HEK293 (cell line): ENCODE measurements at regions not wholly inside any gene's neighbourhood (a gene's known extent, or its start where the extent isn't known, plus 50 kb on each side); places are given as distances from the start of the nearest gene placed in this dataset.
A peak's percentile ranks its signal among the peaks of the same experiment; 100 is the strongest.

Experiments used
- CTCF ChIA-PET: fragments of 350-600 bp; formaldehyde crosslinking; extraction: SDS; loops from one replicate; lab custom pipeline; 2021; ENCODE audit warnings: antibody characterized with exemption; lab: Yijun Ruan, JAX
- POLR2A ChIA-PET: fragments of 300-600 bp; formaldehyde crosslinking; extraction: SDS; loops from one replicate; lab custom pipeline; 2020; ENCODE audit warnings: antibody characterized with exemption, inconsistent platforms; lab: Yijun Ruan, JAX
- H3K27ac ChIP-seq: fragments of 200-500 bp; sonication (Bioruptor generic); 2 replicates; pipeline ENCODE4 v1.5.1; 2014; ENCODE audit warnings: low read depth, low read length, control low read depth, inconsistent platforms; ENCODE audit errors: extremely low read depth
- H3K36me3 ChIP-seq, 2 experiments: fragments of 200-500 bp in 1 of 2; sonication (Bioruptor generic) in 1 of 2; 1 replicate in 1 of 2; 2 replicates in 1 of 2; pipeline ENCODE4 v1.5.1; 2014 to 2017; ENCODE audit warnings: inconsistent platforms in 2 of 2, low read length in 2 of 2; ENCODE audit not compliant: control insufficient read depth in 2 of 2, insufficient read depth in 1 of 2
- H3K4me1 ChIP-seq: fragments of 200-500 bp; sonication (Bioruptor generic); 2 replicates; pipeline ENCODE4 v1.5.1; 2014; ENCODE audit warnings: mild to moderate bottlenecking, low read length, inconsistent platforms; ENCODE audit not compliant: control insufficient read depth, insufficient read depth
- H3K4me3 ChIP-seq: 2 replicates; pipeline ENCODE4 v1.5.1; 2011; ENCODE audit warnings: low read depth, mild to moderate bottlenecking, control low read depth, low read length, moderate library complexity
- H3K9me3 ChIP-seq: fragments of 200-500 bp; sonication (Bioruptor generic); 2 replicates; pipeline ENCODE4 v1.5.1; 2014; ENCODE audit warnings: low read depth, low read length, inconsistent platforms; ENCODE audit not compliant: control insufficient read depth, insufficient read depth
- PRDM1 ChIP-seq: fragments of 450-650 bp; formaldehyde crosslinking; IDR thresholded peaks from 2 replicates; pipeline ENCODE4; 2016; ENCODE audit warnings: missing biosample characterization, missing genetic modification characterization
- RBAK ChIP-seq: fragments of 450-650 bp; formaldehyde crosslinking; IDR thresholded peaks from 2 replicates; pipeline ENCODE4 v1.5.1; 2016; ENCODE audit warnings: missing biosample characterization, missing genetic modification characterization
- SCRT2 ChIP-seq: fragments of 450-650 bp; formaldehyde crosslinking; IDR thresholded peaks from 2 replicates; pipeline ENCODE4 v1.5.1; 2016; ENCODE audit warnings: missing biosample characterization, missing genetic modification characterization
- ZBTB20 ChIP-seq: fragments of 450-650 bp; formaldehyde crosslinking; IDR thresholded peaks from 2 replicates; pipeline ENCODE4 v1.5.1; 2016; ENCODE audit warnings: missing biosample characterization, missing genetic modification characterization
- ZEB2 ChIP-seq: fragments of 450-650 bp; formaldehyde crosslinking; IDR thresholded peaks from 2 replicates; pipeline ENCODE4 v1.5.1; 2016; ENCODE audit warnings: missing biosample characterization, missing genetic modification characterization
- ZFHX2 ChIP-seq: fragments of 450-650 bp; formaldehyde crosslinking; conservative IDR thresholded peaks from 2 replicates; pipeline ENCODE4 v1.5.1; 2016; ENCODE audit warnings: missing biosample characterization, missing genetic modification characterization
- ZNF174 ChIP-seq: fragments of 450-650 bp; formaldehyde crosslinking; IDR thresholded peaks from 2 replicates; pipeline ENCODE4 v1.5.0; 2017; ENCODE audit warnings: missing biosample characterization, mild to moderate bottlenecking, missing genetic modification characterization
- ZNF211 ChIP-seq: fragments of 450-650 bp; formaldehyde crosslinking; IDR thresholded peaks from 2 replicates; pipeline ENCODE4 v1.5.1; 2016; ENCODE audit warnings: low read depth, missing biosample characterization, missing genetic modification characterization
- ZNF354C ChIP-seq: fragments of 450-650 bp; formaldehyde crosslinking; IDR thresholded peaks from 2 replicates; pipeline ENCODE4 v1.5.1; 2016; ENCODE audit warnings: missing biosample characterization, missing genetic modification characterization, low read depth, borderline replicate concordance
- ZNF394 ChIP-seq: fragments of 450-650 bp; formaldehyde crosslinking; IDR thresholded peaks from 2 replicates; pipeline ENCODE4 v1.5.1; 2016; ENCODE audit warnings: missing biosample characterization, missing genetic modification characterization, mild to moderate bottlenecking, moderate library complexity, borderline replicate concordance
- ZNF555 ChIP-seq: fragments of 450-650 bp; formaldehyde crosslinking; conservative IDR thresholded peaks from 2 replicates; pipeline ENCODE4 v1.5.1; 2017; ENCODE audit warnings: missing biosample characterization, mild to moderate bottlenecking, missing genetic modification characterization, inconsistent platforms
- ZNF560 ChIP-seq: fragments of 450-650 bp; formaldehyde crosslinking; IDR thresholded peaks from 2 replicates; pipeline ENCODE4 v1.5.1; 2017; ENCODE audit warnings: missing biosample characterization, missing genetic modification characterization, borderline replicate concordance
- ZNF600 ChIP-seq: fragments of 450-650 bp; formaldehyde crosslinking; IDR thresholded peaks from 2 replicates; pipeline ENCODE4 v1.5.1; 2016; ENCODE audit warnings: missing biosample characterization, missing genetic modification characterization
- ZNF660 ChIP-seq: fragments of 450-650 bp; IDR thresholded peaks from 2 replicates; pipeline ENCODE4 v1.5.1; 2018; ENCODE audit warnings: missing biosample characterization, mild to moderate bottlenecking, missing genetic modification characterization
- ZNF664 ChIP-seq: fragments of 450-650 bp; formaldehyde crosslinking; IDR thresholded peaks from 2 replicates; pipeline ENCODE4 v1.5.1; 2016; ENCODE audit warnings: missing biosample characterization, missing genetic modification characterization
- ZNF701 ChIP-seq: fragments of 450-650 bp; formaldehyde crosslinking; IDR thresholded peaks from 2 replicates; pipeline ENCODE4 v1.5.1; 2016; ENCODE audit warnings: missing biosample characterization, missing genetic modification characterization
- TF ChIP-seq, protein P1 (sequence below): fragments of 450-650 bp; formaldehyde crosslinking; IDR thresholded peaks from 2 replicates; pipeline ENCODE4 v1.5.1; 2016; ENCODE audit warnings: missing biosample characterization, missing genetic modification characterization
- TF ChIP-seq, protein P2 (sequence below): fragments of 450-650 bp; formaldehyde crosslinking; IDR thresholded peaks from 2 replicates; pipeline ENCODE4 v1.5.1; 2016; ENCODE audit warnings: missing biosample characterization, missing genetic modification characterization
- TF ChIP-seq, protein P3 (sequence below): fragments of 450-650 bp; formaldehyde crosslinking; IDR thresholded peaks from 2 replicates; pipeline ENCODE4 v1.5.1; 2016; ENCODE audit warnings: missing biosample characterization, missing genetic modification characterization
- TF ChIP-seq, protein P4 (sequence below): fragments of 450-650 bp; formaldehyde crosslinking; conservative IDR thresholded peaks from 2 replicates; pipeline ENCODE4 v1.5.1; 2016; ENCODE audit warnings: low read depth, missing biosample characterization, missing genetic modification characterization

DNA sequence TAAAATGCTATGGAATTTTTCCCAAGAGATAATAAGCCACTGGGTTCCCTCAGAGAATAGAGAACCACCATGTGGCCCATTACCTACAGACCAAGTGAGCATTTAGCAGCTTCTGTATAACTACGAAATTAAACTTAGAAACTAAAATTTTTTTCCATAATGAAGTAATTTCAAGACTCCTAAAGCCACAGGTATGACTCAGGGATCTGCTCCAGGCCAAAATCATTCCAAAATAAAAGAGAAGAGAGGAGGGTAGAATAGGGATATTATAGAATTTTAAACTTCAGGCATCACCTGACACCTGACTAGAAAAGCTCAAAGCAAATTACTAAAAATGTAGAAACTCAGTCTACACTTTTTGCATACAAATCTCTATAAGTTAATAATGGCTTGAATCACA is 108.9 kb upstream of the DST start:
- H3K9me3 ChIP-seq = no peaks in the 10 kb centered on the region
- POLR2A ChIA-PET = interaction anchor here (0.7 kb wide), 1 partner anchor 92 kb away, joined by 3 read pairs; no protein-coding TSS in a partner anchor
- H3K4me3 ChIP-seq = no peak overlapping the region
- TF ChIP-seq SCRT2 (tag by site-specific recombination) (peak; percentile 44), ZFHX2 (tag by site-specific recombination) (no peak)
- CTCF ChIA-PET = interaction anchor here (0.6 to 2.2 kb wide), 9 partner anchors 9 to 393 kb away, joined by 3 to 6 read pairs (median 3); no protein-coding TSS in a partner anchor
- H3K4me1 ChIP-seq = peaks cover 27% of the 10 kb centered on the region
- no peak overlapping the region for H3K27ac ChIP-seq
- no peaks in the 10 kb centered on the region for H3K36me3 ChIP-seq

DNA sequence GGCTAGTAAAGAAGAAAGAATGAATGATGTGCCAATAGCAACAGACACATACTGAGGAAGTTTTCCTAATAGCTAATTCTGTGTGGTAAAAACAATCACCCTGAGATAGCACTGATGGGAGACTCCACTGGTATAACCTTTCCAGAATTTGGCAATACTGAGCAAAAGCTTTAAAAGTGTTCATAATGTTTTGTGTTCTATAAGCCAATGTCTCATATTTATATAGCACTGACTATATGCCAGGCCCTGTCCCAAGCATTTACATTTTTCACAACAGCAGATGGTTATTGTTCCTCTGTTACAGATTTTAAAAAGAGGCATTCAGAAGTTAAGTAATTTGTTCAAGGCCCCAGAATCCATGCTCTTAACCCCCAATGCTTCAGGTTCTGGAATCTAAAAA is 108.0 kb upstream of the DST start:
- no peak overlapping the region for H3K4me3 ChIP-seq
- H3K4me1 ChIP-seq = peaks cover 29% of the 10 kb centered on the region
- H3K27ac ChIP-seq = no peak overlapping the region
- ChIA-PET POLR2A (no interaction called here), CTCF (interaction anchor here (0.7 to 2.2 kb wide), 6 partner anchors 10 to 109 kb away, joined by 3 to 6 read pairs (median 4); no protein-coding TSS in a partner anchor)
- no peaks in the 10 kb centered on the region for H3K36me3 ChIP-seq
- TF ChIP-seq ZNF211 (tag by site-specific recombination) (no peak), ZEB2 (no peak)
- H3K9me3 ChIP-seq = no peaks in the 10 kb centered on the region

DNA sequence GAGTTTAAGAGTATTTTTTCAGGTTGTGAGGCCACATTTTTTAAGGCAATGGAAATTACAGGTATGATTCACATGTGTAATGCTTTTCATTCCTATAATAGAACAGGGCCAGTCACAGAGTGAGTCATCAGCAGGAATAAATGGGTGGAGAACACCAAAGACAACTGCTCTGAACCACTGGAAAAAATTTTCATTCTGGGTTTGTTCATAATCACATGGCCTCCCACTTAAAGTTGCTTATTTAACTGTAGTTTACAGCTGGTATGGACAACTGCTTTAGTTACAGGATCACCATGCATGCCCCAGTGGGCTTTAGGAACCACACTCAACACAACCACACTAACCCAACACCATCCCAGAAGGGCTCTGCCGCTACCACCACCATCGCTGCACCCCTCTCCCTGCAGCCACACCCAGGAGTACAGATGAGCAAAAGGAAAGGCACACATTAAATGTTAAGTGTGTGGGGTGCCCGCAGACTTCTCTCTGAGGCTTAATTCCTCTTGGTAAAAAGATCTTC is 107.0 kb upstream of the DST start:
- Histone ChIP-seq H3K36me3 (no peaks in the 10 kb centered on the region), H3K27ac (no peak overlapping the region), H3K4me1 (peaks cover 29% of the 10 kb centered on the region), H3K4me3 (no peak overlapping the region), H3K9me3 (no peaks in the 10 kb centered on the region)
- ChIA-PET POLR2A (no interaction called here), CTCF (interaction anchor here (0.9 to 1.0 kb wide), 2 partner anchors 38 to 102 kb away, joined by 4 read pairs; no protein-coding TSS in a partner anchor)
- TF ChIP-seq, protein P1, sequence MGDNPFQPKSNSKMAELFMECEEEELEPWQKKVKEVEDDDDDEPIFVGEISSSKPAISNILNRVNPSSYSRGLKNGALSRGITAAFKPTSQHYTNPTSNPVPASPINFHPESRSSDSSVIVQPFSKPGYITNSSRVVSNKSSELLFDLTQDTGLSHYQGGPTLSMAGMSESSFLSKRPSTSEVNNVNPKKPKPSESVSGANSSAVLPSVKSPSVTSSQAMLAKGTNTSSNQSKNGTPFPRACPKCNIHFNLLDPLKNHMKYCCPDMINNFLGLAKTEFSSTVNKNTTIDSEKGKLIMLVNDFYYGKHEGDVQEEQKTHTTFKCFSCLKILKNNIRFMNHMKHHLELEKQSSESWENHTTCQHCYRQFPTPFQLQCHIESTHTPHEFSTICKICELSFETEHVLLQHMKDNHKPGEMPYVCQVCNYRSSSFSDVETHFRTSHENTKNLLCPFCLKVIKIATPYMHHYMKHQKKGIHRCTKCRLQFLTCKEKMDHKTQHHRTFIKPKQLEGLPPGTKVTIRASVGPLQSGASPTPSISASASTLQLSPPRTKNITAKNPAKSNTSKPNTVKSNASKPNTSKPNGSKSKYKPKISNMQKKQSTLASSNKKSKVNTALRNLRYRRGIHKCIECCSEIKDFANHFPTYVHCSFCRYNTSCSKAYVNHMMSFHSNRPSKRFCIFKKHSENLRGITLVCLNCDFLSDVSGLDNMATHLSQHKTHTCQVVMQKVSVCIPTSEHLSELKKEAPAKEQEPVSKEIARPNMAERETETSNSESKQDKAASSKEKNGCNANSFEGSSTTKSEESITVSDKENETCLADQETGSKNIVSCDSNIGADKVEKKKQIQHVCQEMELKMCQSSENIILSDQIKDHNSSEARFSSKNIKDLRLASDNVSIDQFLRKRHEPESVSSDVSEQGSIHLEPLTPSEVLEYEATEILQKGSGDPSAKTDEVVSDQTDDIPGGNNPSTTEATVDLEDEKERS (tag by site-specific recombination) = no peak
- TF ChIP-seq ZNF560 (tag by site-specific recombination) (no peak), ZNF394 (tag by site-specific recombination) (no peak), RBAK (tag by site-specific recombination) (no peak), ZNF354C (no peak), PRDM1 (tag by site-specific recombination) (0 out of 2 replicates have a peak, but pooled peaks have one; percentile 14), ZNF555 (tag by site-specific recombination) (no peak), ZNF174 (tag by site-specific recombination) (no peak), ZBTB20 (tag by site-specific recombination) (no peak), ZNF664 (tag by site-specific recombination) (0 out of 2 replicates have a peak, but pooled peaks have one; percentile 18), ZNF600 (peak; percentile 83), ZNF701 (tag by site-specific recombination) (no peak), ZNF660 (tag by site-specific recombination) (peak; percentile 54; the same call in 1 of the 2 replicates)
- TF ChIP-seq, protein P2, sequence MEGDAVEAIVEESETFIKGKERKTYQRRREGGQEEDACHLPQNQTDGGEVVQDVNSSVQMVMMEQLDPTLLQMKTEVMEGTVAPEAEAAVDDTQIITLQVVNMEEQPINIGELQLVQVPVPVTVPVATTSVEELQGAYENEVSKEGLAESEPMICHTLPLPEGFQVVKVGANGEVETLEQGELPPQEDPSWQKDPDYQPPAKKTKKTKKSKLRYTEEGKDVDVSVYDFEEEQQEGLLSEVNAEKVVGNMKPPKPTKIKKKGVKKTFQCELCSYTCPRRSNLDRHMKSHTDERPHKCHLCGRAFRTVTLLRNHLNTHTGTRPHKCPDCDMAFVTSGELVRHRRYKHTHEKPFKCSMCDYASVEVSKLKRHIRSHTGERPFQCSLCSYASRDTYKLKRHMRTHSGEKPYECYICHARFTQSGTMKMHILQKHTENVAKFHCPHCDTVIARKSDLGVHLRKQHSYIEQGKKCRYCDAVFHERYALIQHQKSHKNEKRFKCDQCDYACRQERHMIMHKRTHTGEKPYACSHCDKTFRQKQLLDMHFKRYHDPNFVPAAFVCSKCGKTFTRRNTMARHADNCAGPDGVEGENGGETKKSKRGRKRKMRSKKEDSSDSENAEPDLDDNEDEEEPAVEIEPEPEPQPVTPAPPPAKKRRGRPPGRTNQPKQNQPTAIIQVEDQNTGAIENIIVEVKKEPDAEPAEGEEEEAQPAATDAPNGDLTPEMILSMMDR (tag by site-specific recombination) = no peak
- TF ChIP-seq, protein P3, sequence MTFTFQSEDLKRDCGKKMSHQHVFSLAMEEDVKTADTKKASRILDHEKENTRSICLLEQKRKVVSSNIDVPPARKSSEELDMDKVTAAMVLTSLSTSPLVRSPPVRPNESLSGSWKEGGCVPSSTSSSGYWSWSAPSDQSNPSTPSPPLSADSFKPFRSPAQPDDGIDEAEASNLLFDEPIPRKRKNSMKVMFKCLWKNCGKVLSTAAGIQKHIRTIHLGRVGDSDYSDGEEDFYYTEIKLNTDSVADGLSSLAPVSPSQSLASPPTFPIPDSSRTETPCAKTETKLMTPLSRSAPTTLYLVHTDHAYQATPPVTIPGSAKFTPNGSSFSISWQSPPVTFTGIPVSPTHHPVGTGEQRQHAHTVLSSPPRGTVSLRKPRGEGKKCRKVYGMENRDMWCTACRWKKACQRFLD (tag by site-specific recombination) = no peak
- TF ChIP-seq, protein P4, sequence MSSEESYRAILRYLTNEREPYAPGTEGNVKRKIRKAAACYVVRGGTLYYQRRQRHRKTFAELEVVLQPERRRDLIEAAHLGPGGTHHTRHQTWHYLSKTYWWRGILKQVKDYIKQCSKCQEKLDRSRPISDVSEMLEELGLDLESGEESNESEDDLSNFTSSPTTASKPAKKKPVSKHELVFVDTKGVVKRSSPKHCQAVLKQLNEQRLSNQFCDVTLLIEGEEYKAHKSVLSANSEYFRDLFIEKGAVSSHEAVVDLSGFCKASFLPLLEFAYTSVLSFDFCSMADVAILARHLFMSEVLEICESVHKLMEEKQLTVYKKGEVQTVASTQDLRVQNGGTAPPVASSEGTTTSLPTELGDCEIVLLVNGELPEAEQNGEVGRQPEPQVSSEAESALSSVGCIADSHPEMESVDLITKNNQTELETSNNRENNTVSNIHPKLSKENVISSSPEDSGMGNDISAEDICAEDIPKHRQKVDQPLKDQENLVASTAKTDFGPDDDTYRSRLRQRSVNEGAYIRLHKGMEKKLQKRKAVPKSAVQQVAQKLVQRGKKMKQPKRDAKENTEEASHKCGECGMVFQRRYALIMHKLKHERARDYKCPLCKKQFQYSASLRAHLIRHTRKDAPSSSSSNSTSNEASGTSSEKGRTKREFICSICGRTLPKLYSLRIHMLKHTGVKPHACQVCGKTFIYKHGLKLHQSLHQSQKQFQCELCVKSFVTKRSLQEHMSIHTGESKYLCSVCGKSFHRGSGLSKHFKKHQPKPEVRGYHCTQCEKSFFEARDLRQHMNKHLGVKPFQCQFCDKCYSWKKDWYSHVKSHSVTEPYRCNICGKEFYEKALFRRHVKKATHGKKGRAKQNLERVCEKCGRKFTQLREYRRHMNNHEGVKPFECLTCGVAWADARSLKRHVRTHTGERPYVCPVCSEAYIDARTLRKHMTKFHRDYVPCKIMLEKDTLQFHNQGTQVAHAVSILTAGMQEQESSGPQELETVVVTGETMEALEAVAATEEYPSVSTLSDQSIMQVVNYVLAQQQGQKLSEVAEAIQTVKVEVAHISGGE (tag by site-specific recombination) = no peak
